ENCODE measurements at regions not wholly inside any gene's neighbourhood (a gene's known extent, or its start where the extent isn't known, plus 50 kb on each side); places are given as distances from the start of the nearest gene placed in this dataset.

DNA sequence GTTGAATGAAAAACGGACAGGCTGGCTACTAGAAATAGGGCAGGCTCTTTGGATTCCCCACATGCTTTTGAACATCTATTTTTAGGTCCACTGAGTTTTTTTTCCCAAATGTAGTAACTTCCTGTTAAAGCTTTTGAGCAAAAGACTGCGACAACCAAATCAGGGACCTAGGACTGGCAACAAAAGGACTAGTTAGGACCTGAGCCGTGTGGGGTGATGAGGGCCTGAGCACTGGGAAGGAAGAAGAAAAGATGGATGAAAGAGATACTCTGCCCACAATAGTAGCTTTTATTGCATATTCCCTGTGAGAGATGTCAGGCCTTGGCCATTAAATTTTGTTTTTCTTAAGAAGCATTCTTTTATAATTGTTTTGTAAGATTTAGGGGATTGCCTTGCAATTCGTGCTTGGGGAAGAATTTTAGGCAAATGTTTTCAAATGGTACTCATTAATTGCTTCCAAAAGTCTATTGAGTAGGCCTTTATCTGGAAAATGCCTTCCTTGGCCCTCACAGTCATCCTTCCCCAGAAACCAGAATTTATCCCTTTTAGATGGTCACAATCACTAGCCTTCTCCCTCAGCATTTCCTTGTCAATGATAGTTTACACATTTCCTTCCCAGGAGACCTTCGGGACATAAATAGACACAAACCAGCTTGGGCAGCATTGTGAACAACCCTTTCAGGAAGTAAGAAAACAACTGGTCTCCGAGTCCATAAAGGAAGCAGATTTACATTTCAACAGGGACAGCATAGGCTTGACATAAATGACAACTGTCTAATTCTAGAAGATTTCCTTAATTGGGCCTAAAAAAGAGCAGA is 166.5 kb downstream of the RMI1 start:
- Mint-ChIP-seq H3K27me3 (ENCODE audit: low read depth) (peaks cover 15% of the 10 kb centered on the region), H3K4me3 (no peak overlapping the region), H3K4me1 (peaks cover 33% of the 10 kb centered on the region), H3K36me3 (ENCODE audit: low read depth) (no peaks in the 10 kb centered on the region), H3K9me3 (peaks cover 3% of the 10 kb centered on the region), H3K27ac (ENCODE audit: unreplicated experiment) (peak overlapping the region; percentile 89)
- TF ChIP-seq, protein P1, sequence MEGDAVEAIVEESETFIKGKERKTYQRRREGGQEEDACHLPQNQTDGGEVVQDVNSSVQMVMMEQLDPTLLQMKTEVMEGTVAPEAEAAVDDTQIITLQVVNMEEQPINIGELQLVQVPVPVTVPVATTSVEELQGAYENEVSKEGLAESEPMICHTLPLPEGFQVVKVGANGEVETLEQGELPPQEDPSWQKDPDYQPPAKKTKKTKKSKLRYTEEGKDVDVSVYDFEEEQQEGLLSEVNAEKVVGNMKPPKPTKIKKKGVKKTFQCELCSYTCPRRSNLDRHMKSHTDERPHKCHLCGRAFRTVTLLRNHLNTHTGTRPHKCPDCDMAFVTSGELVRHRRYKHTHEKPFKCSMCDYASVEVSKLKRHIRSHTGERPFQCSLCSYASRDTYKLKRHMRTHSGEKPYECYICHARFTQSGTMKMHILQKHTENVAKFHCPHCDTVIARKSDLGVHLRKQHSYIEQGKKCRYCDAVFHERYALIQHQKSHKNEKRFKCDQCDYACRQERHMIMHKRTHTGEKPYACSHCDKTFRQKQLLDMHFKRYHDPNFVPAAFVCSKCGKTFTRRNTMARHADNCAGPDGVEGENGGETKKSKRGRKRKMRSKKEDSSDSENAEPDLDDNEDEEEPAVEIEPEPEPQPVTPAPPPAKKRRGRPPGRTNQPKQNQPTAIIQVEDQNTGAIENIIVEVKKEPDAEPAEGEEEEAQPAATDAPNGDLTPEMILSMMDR (conservative IDR thresholded peaks at IDR 0.05), result no peak
- DNase-seq (ENCODE audit: low read depth, low spot score), result no peak

DNA sequence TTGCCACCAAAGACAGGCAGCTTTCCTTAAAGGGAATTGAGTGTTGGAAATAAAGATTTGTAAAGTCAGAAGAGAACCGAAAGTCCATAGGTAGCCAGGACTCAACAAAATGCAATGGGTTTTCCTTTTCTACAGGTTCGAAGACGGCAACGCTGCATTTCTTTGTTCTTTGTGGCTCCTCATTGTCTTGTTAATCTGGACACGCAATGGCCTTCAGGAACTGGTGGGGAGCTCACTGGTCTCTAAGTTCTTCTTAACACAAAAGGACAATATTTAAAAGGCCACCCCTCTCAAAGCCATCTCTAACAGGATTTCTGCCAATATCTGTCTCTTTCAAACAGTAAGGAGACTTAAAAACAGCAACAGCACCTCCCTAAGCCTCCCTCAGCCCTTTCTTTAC is 170.6 kb downstream of the RMI1 start:
- Mint-ChIP-seq H3K4me3 (no peak overlapping the region), H3K27ac (ENCODE audit: unreplicated experiment) (no peak overlapping the region), H3K36me3 (ENCODE audit: low read depth) (no peaks in the 10 kb centered on the region), H3K9me3 (peaks cover 3% of the 10 kb centered on the region), H3K4me1 (peaks cover 24% of the 10 kb centered on the region), H3K27me3 (ENCODE audit: low read depth) (no peaks in the 10 kb centered on the region)
- DNase-seq (ENCODE audit: low read depth, low spot score), result no peak
- TF ChIP-seq, protein P1 (conservative IDR thresholded peaks at IDR 0.05), result no peak

- Mint-ChIP-seq H3K4me3 (no peak overlapping the region), H3K4me1 (peaks cover 19% of the 10 kb centered on the region), H3K27me3 (ENCODE audit: low read depth) (no peaks in the 10 kb centered on the region), H3K9me3 (peaks cover 3% of the 10 kb centered on the region), H3K27ac (ENCODE audit: unreplicated experiment) (no peak overlapping the region), H3K36me3 (ENCODE audit: low read depth) (no peaks in the 10 kb centered on the region)
- TF ChIP-seq, protein P1 (conservative IDR thresholded peaks at IDR 0.05), result no peak
- DNase-seq (ENCODE audit: low read depth, low spot score), result no peak
These were observed 171.0 kb downstream of the RMI1 start for GRCh38 chr9:84151640-84152039.

DNA sequence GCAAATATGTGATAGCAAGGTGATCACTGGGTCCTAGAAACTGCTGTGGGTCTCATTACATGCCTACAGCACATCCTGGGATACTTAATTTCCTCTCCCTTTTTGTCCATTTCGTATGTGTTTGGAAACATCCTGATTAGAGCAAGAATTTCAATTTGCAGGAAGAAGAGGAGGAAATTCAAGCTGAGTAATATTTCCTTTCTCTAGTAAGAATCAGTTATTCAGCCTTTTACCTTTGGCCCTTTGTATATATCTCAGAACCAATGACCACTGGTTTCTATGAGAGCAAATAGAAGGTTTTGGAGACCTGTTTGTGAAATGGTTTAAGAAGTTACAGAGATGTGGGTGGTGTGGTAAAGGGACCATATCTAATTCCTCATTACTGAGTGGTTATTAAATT is 171.6 kb downstream of the RMI1 start:
- H3K9me3 Mint-ChIP-seq, result peaks cover 3% of the 10 kb centered on the region
- no peaks in the 10 kb centered on the region for H3K27me3 Mint-ChIP-seq (ENCODE audit: low read depth)
- no peaks in the 10 kb centered on the region for H3K36me3 Mint-ChIP-seq (ENCODE audit: low read depth)
- no peak for DNase-seq (ENCODE audit: low read depth, low spot score)
- TF ChIP-seq, protein P1 (conservative IDR thresholded peaks at IDR 0.05), result no peak
- H3K4me1 Mint-ChIP-seq, result peaks cover 14% of the 10 kb centered on the region
- no peak overlapping the region for H3K4me3 Mint-ChIP-seq
- H3K27ac Mint-ChIP-seq (ENCODE audit: unreplicated experiment), result no peak overlapping the region

GRCh38 chr9:84153885-84154284 is 173.3 kb downstream of the RMI1 start:
- Mint-ChIP-seq H3K4me1 (peaks cover 5% of the 10 kb centered on the region), H3K27me3 (ENCODE audit: low read depth) (no peaks in the 10 kb centered on the region), H3K36me3 (ENCODE audit: low read depth) (no peaks in the 10 kb centered on the region), H3K27ac (ENCODE audit: unreplicated experiment) (no peak overlapping the region), H3K9me3 (peaks cover 2% of the 10 kb centered on the region), H3K4me3 (no peak overlapping the region)
- DNase-seq (ENCODE audit: low read depth, low spot score), result no peak
- TF ChIP-seq, protein P1 (conservative IDR thresholded peaks at IDR 0.05), result no peak
